ENCODE measurements at regions not wholly inside any gene's neighbourhood (a gene's known extent, or its start where the extent isn't known, plus 50 kb on each side); places are given as distances from the start of the nearest gene placed in this dataset.

DNA sequence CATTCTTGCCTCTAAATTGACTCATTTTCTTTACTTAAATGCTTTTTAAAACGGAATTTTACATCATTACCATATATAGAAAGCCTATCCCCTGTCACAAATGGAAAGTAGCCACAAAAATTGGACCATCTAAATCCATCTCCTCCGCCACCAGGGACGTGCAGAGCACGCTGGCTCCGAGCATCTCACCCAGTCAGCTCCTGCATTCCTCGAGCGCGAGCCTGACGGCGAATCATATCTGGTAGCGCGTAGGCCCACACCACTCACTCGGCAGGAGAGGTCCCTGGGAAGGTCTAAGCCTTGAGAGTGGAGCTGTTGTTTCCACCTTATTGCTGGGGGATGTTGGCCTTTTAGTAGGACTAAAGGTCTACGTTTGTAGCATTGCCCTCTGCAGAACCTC is 152.4 kb downstream of the TRIM29 start:
- ATAC-seq (no peak), DNase-seq (ENCODE audit: low spot score) (no peak)
- H3F3A ChIP-seq (replicated peaks; ENCODE audit: low read depth) = no peaks in the 10 kb centered on the region
- H3K9me2 ChIP-seq (ENCODE audit: insufficient read depth) = no peaks in the 10 kb centered on the region
- Mint-ChIP-seq H3K36me3 (ENCODE audit: low read depth) (no peaks in the 10 kb centered on the region), H3K27me3 (ENCODE audit: insufficient read depth, low read depth, poor library complexity) (peaks cover 7% of the 10 kb centered on the region), H3K9me3 (no peaks in the 10 kb centered on the region), H3K4me1 (peaks cover 7% of the 10 kb centered on the region), H3K4me3 (no peak overlapping the region), H3K27ac (no peak overlapping the region)
- no peaks in the 10 kb centered on the region for H3K36me3 ChIP-seq (ENCODE audit: insufficient read depth)
- H2AFZ ChIP-seq = no peak overlapping the region
- no peak for TF ChIP-seq ZNF114 (CRISPR knock-in tag; IDR thresholded peaks at IDR 0.05)
- no peak for TF ChIP-seq CREB1 (CRISPR knock-in tag; IDR thresholded peaks at IDR 0.05; ENCODE audit: low read depth)
- TF ChIP-seq, protein P1, sequence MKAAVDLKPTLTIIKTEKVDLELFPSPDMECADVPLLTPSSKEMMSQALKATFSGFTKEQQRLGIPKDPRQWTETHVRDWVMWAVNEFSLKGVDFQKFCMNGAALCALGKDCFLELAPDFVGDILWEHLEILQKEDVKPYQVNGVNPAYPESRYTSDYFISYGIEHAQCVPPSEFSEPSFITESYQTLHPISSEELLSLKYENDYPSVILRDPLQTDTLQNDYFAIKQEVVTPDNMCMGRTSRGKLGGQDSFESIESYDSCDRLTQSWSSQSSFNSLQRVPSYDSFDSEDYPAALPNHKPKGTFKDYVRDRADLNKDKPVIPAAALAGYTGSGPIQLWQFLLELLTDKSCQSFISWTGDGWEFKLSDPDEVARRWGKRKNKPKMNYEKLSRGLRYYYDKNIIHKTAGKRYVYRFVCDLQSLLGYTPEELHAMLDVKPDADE (IDR thresholded peaks at IDR 0.05) = no peak
- TF ChIP-seq, protein P2, sequence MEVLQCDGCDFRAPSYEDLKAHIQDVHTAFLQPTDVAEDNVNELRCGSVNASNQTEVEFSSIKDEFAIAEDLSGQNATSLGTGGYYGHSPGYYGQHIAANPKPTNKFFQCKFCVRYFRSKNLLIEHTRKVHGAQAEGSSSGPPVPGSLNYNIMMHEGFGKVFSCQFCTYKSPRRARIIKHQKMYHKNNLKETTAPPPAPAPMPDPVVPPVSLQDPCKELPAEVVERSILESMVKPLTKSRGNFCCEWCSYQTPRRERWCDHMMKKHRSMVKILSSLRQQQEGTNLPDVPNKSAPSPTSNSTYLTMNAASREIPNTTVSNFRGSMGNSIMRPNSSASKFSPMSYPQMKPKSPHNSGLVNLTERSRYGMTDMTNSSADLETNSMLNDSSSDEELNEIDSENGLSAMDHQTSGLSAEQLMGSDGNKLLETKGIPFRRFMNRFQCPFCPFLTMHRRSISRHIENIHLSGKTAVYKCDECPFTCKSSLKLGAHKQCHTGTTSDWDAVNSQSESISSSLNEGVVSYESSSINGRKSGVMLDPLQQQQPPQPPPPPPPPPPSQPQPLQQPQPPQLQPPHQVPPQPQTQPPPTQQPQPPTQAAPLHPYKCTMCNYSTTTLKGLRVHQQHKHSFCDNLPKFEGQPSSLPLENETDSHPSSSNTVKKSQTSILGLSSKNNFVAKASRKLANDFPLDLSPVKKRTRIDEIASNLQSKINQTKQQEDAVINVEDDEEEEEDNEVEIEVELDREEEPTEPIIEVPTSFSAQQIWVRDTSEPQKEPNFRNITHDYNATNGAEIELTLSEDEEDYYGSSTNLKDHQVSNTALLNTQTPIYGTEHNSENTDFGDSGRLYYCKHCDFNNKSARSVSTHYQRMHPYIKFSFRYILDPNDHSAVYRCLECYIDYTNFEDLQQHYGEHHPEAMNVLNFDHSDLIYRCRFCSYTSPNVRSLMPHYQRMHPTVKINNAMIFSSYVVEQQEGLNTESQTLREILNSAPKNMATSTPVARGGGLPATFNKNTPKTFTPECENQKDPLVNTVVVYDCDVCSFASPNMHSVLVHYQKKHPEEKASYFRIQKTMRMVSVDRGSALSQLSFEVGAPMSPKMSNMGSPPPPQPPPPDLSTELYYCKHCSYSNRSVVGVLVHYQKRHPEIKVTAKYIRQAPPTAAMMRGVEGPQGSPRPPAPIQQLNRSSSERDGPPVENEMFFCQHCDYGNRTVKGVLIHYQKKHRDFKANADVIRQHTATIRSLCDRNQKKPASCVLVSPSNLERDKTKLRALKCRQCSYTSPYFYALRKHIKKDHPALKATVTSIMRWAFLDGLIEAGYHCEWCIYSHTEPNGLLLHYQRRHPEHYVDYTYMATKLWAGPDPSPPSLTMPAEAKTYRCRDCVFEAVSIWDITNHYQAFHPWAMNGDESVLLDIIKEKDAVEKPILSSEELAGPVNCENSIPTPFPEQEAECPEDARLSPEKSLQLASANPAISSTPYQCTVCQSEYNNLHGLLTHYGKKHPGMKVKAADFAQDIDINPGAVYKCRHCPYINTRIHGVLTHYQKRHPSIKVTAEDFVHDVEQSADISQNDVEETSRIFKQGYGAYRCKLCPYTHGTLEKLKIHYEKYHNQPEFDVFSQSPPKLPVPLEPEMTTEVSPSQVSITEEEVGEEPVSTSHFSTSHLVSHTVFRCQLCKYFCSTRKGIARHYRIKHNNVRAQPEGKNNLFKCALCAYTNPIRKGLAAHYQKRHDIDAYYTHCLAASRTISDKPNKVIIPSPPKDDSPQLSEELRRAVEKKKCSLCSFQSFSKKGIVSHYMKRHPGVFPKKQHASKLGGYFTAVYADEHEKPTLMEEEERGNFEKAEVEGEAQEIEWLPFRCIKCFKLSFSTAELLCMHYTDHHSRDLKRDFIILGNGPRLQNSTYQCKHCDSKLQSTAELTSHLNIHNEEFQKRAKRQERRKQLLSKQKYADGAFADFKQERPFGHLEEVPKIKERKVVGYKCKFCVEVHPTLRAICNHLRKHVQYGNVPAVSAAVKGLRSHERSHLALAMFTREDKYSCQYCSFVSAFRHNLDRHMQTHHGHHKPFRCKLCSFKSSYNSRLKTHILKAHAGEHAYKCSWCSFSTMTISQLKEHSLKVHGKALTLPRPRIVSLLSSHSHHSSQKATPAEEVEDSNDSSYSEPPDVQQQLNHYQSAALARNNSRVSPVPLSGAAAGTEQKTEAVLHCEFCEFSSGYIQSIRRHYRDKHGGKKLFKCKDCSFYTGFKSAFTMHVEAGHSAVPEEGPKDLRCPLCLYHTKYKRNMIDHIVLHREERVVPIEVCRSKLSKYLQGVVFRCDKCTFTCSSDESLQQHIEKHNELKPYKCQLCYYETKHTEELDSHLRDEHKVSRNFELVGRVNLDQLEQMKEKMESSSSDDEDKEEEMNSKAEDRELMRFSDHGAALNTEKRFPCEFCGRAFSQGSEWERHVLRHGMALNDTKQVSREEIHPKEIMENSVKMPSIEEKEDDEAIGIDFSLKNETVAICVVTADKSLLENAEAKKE (CRISPR knock-in tag; IDR thresholded peaks at IDR 0.05) = no peak
- TF ChIP-seq JUNB (IDR thresholded peaks at IDR 0.05; ENCODE audit: unreplicated experiment) = no peak
- TF ChIP-seq POLR2AphosphoS5 (IDR thresholded peaks at IDR 0.05; ENCODE audit: low read depth) = no peak
- TF ChIP-seq, protein P3, sequence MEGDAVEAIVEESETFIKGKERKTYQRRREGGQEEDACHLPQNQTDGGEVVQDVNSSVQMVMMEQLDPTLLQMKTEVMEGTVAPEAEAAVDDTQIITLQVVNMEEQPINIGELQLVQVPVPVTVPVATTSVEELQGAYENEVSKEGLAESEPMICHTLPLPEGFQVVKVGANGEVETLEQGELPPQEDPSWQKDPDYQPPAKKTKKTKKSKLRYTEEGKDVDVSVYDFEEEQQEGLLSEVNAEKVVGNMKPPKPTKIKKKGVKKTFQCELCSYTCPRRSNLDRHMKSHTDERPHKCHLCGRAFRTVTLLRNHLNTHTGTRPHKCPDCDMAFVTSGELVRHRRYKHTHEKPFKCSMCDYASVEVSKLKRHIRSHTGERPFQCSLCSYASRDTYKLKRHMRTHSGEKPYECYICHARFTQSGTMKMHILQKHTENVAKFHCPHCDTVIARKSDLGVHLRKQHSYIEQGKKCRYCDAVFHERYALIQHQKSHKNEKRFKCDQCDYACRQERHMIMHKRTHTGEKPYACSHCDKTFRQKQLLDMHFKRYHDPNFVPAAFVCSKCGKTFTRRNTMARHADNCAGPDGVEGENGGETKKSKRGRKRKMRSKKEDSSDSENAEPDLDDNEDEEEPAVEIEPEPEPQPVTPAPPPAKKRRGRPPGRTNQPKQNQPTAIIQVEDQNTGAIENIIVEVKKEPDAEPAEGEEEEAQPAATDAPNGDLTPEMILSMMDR (conservative IDR thresholded peaks at IDR 0.05; ENCODE audit: low read depth in 2 of 2) = no peak
- TF ChIP-seq, protein P4, sequence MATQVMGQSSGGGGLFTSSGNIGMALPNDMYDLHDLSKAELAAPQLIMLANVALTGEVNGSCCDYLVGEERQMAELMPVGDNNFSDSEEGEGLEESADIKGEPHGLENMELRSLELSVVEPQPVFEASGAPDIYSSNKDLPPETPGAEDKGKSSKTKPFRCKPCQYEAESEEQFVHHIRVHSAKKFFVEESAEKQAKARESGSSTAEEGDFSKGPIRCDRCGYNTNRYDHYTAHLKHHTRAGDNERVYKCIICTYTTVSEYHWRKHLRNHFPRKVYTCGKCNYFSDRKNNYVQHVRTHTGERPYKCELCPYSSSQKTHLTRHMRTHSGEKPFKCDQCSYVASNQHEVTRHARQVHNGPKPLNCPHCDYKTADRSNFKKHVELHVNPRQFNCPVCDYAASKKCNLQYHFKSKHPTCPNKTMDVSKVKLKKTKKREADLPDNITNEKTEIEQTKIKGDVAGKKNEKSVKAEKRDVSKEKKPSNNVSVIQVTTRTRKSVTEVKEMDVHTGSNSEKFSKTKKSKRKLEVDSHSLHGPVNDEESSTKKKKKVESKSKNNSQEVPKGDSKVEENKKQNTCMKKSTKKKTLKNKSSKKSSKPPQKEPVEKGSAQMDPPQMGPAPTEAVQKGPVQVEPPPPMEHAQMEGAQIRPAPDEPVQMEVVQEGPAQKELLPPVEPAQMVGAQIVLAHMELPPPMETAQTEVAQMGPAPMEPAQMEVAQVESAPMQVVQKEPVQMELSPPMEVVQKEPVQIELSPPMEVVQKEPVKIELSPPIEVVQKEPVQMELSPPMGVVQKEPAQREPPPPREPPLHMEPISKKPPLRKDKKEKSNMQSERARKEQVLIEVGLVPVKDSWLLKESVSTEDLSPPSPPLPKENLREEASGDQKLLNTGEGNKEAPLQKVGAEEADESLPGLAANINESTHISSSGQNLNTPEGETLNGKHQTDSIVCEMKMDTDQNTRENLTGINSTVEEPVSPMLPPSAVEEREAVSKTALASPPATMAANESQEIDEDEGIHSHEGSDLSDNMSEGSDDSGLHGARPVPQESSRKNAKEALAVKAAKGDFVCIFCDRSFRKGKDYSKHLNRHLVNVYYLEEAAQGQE (IDR thresholded peaks at IDR 0.05; ENCODE audit: unreplicated experiment) = no peak
- TF ChIP-seq EZH2phosphoT487 (IDR thresholded peaks at IDR 0.05; ENCODE audit: unreplicated experiment) = no peak
- no peak for TF ChIP-seq ZNF331 (CRISPR knock-in tag; IDR thresholded peaks at IDR 0.05; ENCODE audit: low read depth)
- TF ChIP-seq STAT1 (IDR thresholded peaks at IDR 0.05; ENCODE audit: unreplicated experiment) = no peak
- no peak for TF ChIP-seq EZH2 (IDR thresholded peaks at IDR 0.05; ENCODE audit: low read depth, unreplicated experiment)
- TF ChIP-seq NANOG (IDR thresholded peaks at IDR 0.05; ENCODE audit: borderline replicate concordance) = no peak
- H4K20me1 ChIP-seq (replicated peaks; ENCODE audit: insufficient read depth) = no peaks in the 10 kb centered on the region
- H3K27me3 ChIP-seq (ENCODE audit: insufficient read depth) = no peaks in the 10 kb centered on the region
- H3K4me3 ChIP-seq = no peak overlapping the region
- H3K27ac ChIP-seq (ENCODE audit: low read depth) = no peak overlapping the region
- no peak overlapping the region for H3K4me2 ChIP-seq
- H3K4me1 ChIP-seq (ENCODE audit: insufficient read depth) = no peaks in the 10 kb centered on the region
- H3K79me2 ChIP-seq (replicated peaks; ENCODE audit: insufficient read depth) = no peaks in the 10 kb centered on the region
